Fibroblast of lung (primary cell): ENCODE measurements at regions not wholly inside any gene's neighbourhood (a gene's known extent, or its start where the extent isn't known, plus 50 kb on each side); places are given as distances from the start of the nearest gene placed in this dataset.

Source experiments
- DNase-seq, 2 donors: peaks; one replicate each; pipeline versions ENCODE4 v3.0.0 to v3.0.0-alpha.2; 2010; ENCODE audit warnings: low read depth in 2 of 2
- H2AFZ ChIP-seq: 2 replicates; pipeline ENCODE4 v1.5.1; 2012; ENCODE audit warnings: low read length, control low read depth, inconsistent platforms
- H3K27ac ChIP-seq: 2 replicates; pipeline ENCODE4 v1.5.1; 2011; ENCODE audit warnings: low read length, control low read depth; ENCODE audit not compliant: insufficient read depth
- H3K27me3 ChIP-seq: 2 replicates; pipeline ENCODE4 v1.5.1; 2011; ENCODE audit warnings: mild to moderate bottlenecking, low read length; ENCODE audit not compliant: control insufficient read depth, insufficient read depth
- H3K36me3 ChIP-seq: 2 replicates; pipeline ENCODE4 v1.5.1; 2011; ENCODE audit warnings: low read length; ENCODE audit not compliant: control insufficient read depth, insufficient read depth
- H3K4me1 ChIP-seq: 2 replicates; pipeline ENCODE4 v1.5.1; 2011; ENCODE audit warnings: low read length; ENCODE audit not compliant: control insufficient read depth, insufficient read depth; ENCODE audit errors: extremely low read depth
- H3K4me2 ChIP-seq: 2 replicates; pipeline ENCODE4 v1.5.1; 2011; ENCODE audit warnings: low read length, control low read depth; ENCODE audit not compliant: insufficient read depth; ENCODE audit errors: extremely low read depth
- H3K4me3 ChIP-seq, 4 experiments: fragments of 200-600 bp in 1 of 4; sonication (generic) in 1 of 4; replicated peaks in 1 of 4; 2 replicates each; pipeline ENCODE4 v1.5.1; 2011 to 2016; ENCODE audit warnings: low read length in 4 of 4, low read depth in 3 of 4, mild to moderate bottlenecking in 3 of 4, control low read depth in 2 of 4, inconsistent platforms in 1 of 4, mixed read lengths in 1 of 4; ENCODE audit not compliant: insufficient read depth in 1 of 4; ENCODE audit errors: control extremely low read depth in 1 of 4
- H3K79me2 ChIP-seq: 2 replicates; pipeline ENCODE4 v1.5.1; 2012; ENCODE audit warnings: mild to moderate bottlenecking, low read length, inconsistent platforms; ENCODE audit not compliant: control insufficient read depth, insufficient read depth
- H3K9ac ChIP-seq: 2 replicates; pipeline ENCODE4 v1.5.1; 2011; ENCODE audit warnings: mild to moderate bottlenecking, low read length, control low read depth; ENCODE audit not compliant: insufficient read depth
- H3K9me3 ChIP-seq: 2 replicates; pipeline ENCODE4 v1.5.1; 2012; ENCODE audit warnings: low read depth, low read length; ENCODE audit not compliant: control insufficient read depth, insufficient read depth
- H4K20me1 ChIP-seq: 2 replicates; pipeline ENCODE4 v1.5.1; 2011; ENCODE audit warnings: low read length; ENCODE audit not compliant: control insufficient read depth, insufficient read depth; ENCODE audit errors: extremely low read depth
- CTCF ChIP-seq, 2 donors: IDR thresholded peaks in 1 of 2; conservative IDR thresholded peaks in 1 of 2; 1 replicate in 1 of 2; 2 replicates in 1 of 2; pipeline ENCODE4 v1.5.1; 2011 to 2012; ENCODE audit warnings: low read length in 2 of 2, control low read depth in 1 of 2, inconsistent platforms in 1 of 2, low read depth in 1 of 2, mild to moderate bottlenecking in 1 of 2
- EZH2 ChIP-seq: IDR thresholded peaks from 2 replicates; pipeline ENCODE4 v1.5.1; 2012; ENCODE audit warnings: low read length, control low read depth, mild to moderate bottlenecking; ENCODE audit errors: missing control alignments

- peak in 1 of 2 donors; percentile 82 for DNase-seq
- H3K27me3 ChIP-seq = no peaks in the 10 kb centered on the region
- no peak overlapping the region for H3K4me2 ChIP-seq
- H2AFZ ChIP-seq = no peak overlapping the region
- H3K9ac ChIP-seq = no peak overlapping the region
- no peaks in the 10 kb centered on the region for H3K79me2 ChIP-seq
- no peak overlapping the region for H3K27ac ChIP-seq
- H4K20me1 ChIP-seq = no peaks in the 10 kb centered on the region
- H3K36me3 ChIP-seq = no peaks in the 10 kb centered on the region
- no peak for TF ChIP-seq EZH2
- no peak overlapping the region for H3K4me3 ChIP-seq
- no peaks in the 10 kb centered on the region for H3K9me3 ChIP-seq
- H3K4me1 ChIP-seq = peaks cover 9% of the 10 kb centered on the region
Observed at GRCh38 chr7:33813331-33813730, 92.0 kb upstream of the BMPER start.

DNA sequence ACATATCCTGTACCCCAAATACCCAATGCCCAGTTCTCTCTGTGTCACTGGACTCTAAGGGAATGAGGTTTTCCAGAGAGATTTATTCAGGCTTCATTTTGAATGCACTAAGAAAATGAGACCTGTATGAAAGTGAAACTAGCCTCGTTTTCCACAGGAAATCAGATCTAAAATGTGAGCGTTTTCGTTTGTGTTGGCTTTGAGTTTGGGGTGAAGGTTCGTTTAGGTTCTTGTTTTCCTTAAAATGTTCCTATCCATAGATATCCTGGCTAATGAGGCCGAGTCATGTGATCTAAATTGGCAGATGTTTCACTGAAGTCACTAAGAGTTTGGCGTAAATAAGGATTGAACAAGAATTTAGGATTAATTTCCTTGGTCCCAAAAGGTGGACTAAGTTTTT lies 90.9 kb upstream of the BMPER start:
- Histone ChIP-seq H3K27me3 (no peaks in the 10 kb centered on the region), H3K4me3 (peak overlapping the region; percentile 30 to 35 (median 31)), H3K9ac (no peak overlapping the region)

GRCh38 chr7:33814936-33815335 lies 90.4 kb upstream of the BMPER start:
- Histone ChIP-seq H3K4me3 (peak overlapping the region in 3 of 4 experiments; percentile 30 to 35 (median 32)), H3K9me3 (no peaks in the 10 kb centered on the region), H2AFZ (peak overlapping the region; percentile 92), H3K27ac (peak overlapping the region; percentile 53), H3K27me3 (no peaks in the 10 kb centered on the region), H3K9ac (no peak overlapping the region), H3K4me2 (peak overlapping the region; percentile 89), H3K79me2 (no peaks in the 10 kb centered on the region), H3K36me3 (no peaks in the 10 kb centered on the region), H4K20me1 (no peaks in the 10 kb centered on the region), H3K4me1 (peaks cover 5% of the 10 kb centered on the region)
- no peak for DNase-seq
- TF ChIP-seq EZH2 = no peak
- TF ChIP-seq CTCF (conservative IDR thresholded peaks at IDR 0.05 in 1 of 2, IDR thresholded peaks at IDR 0.05 in 1 of 2; ENCODE audit: low read depth in 1 of 2, low read length in 2 of 2) = no peak

More for the DNA sequence above, 90.9 kb upstream of the BMPER start:
- H4K20me1 ChIP-seq = no peaks in the 10 kb centered on the region
- no peak for TF ChIP-seq EZH2
- TF ChIP-seq CTCF (conservative IDR thresholded peaks at IDR 0.05 in 1 of 2, IDR thresholded peaks at IDR 0.05 in 1 of 2; ENCODE audit: low read depth in 1 of 2, low read length in 2 of 2) = no peak
- peak overlapping the region; percentile 53 for H3K27ac ChIP-seq
- H3K4me1 ChIP-seq = peaks cover 6% of the 10 kb centered on the region
- peak overlapping the region; percentile 89 for H3K4me2 ChIP-seq
- H2AFZ ChIP-seq = peak overlapping the region; percentile 92
- no peaks in the 10 kb centered on the region for H3K9me3 ChIP-seq
- H3K36me3 ChIP-seq = no peaks in the 10 kb centered on the region
- peak in 1 of 2 donors; percentile 39 for DNase-seq
- no peaks in the 10 kb centered on the region for H3K79me2 ChIP-seq
